K562 (cell line): ENCODE measurements at regions not wholly inside any gene's neighbourhood (a gene's known extent, or its start where the extent isn't known, plus 50 kb on each side); places are given as distances from the start of the nearest gene placed in this dataset.

Experiments
- BACH1 ChIP-seq: fragments of 200-800 bp; sonication (Bioruptor generic); IDR thresholded peaks from 2 replicates; pipeline ENCODE4 v1.6.1; 2016; ENCODE audit warnings: missing genetic modification characterization, missing compliant biosample characterization
- CHAMP1 ChIP-seq: fragments of 450-650 bp; IDR thresholded peaks from 2 replicates; pipeline ENCODE4 v1.6.1; 2016; ENCODE audit warnings: mild to moderate bottlenecking
- E2F1 ChIP-seq: sonication (generic); formaldehyde crosslinking; IDR thresholded peaks from 2 replicates; pipeline ENCODE4 v1.8.1; 2023; ENCODE audit warnings: mild to moderate bottlenecking, missing genetic modification reagents, moderate library complexity
- SMC3 ChIP-seq: conservative IDR thresholded peaks from 2 replicates; pipeline ENCODE4 v1.6.1; 2011; ENCODE audit warnings: low read depth, low read length, improper control_type of control experiment; ENCODE audit not compliant: insufficient read depth

DNA sequence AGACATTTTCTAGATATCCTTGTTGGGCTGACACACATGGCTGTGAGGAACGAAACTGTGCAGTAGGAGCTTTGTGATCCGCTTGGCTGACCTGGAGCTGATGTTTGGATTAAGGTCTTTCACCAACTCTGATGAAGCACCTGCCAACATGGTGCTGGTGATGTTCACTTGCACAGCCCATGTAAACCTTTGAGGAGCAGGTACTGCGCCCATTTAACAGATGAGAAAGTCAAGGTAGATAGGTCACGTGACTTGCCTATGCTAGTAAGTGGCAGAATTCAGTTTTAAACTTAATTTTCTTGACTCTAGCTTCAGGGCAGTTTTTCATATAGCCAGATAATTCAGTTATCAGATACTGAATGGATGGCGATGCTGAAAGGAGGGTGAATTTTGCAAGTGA, 351.9 kb downstream of the RPS24 start:
- no peak for TF ChIP-seq CHAMP1
- no peak for TF ChIP-seq SMC3
- no peak for TF ChIP-seq BACH1 (tag)
- TF ChIP-seq E2F1 (CRISPR knock-in tag), result no peak
